NCI-H2029 treated with DMSO at 0.1 percent for 48 hours (cell line): ENCODE measurements at regions not wholly inside any gene's neighbourhood (a gene's known extent, or its start where the extent isn't known, plus 50 kb on each side); places are given as distances from the start of the nearest gene placed in this dataset.

Experiments used
- DNase-seq: peaks from one replicate; lab custom pipeline; 2025; lab: John Stamatoyannopoulos, UW

DNA sequence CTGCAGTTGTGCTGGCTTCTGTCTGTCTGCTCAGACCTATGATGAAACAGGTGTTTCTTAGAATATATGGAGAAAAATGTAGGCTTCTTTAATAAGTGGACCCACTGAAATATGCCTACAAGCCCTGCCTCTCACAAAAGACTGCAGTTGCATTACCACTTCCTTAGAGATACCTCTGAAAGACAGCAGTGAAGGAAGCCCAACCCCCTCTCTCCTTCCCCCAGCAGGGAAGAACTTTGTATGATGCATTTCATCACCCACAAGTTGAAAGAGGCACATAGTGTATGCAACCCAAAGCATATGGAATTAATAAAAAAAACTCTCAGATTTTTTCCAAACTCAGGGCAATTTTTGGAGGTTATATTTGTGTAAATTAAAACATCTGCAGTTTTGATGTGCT, 916.7 kb downstream of the TECRL start:
- no peak for DNase-seq

DNA sequence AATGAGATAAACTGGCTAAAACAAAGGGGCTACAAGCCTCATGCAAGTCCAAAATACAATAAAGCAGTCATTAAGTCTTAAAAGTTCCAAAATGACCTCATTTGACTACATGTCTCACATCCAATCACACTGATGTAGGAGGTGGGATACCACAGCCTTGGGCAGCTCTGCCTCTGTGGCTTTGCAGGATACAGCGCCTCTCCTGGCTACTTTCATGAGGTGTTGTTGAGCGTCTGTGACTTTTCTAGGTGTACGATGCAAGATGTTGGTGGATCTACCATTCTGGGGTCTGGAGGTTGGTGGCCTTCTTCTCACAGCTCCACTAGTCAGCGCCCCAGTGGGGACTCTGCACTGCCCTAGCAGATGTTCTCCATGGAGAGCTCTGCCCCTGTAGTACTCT, 944.9 kb downstream of the TECRL start:
- DNase-seq, result no peak

DNA sequence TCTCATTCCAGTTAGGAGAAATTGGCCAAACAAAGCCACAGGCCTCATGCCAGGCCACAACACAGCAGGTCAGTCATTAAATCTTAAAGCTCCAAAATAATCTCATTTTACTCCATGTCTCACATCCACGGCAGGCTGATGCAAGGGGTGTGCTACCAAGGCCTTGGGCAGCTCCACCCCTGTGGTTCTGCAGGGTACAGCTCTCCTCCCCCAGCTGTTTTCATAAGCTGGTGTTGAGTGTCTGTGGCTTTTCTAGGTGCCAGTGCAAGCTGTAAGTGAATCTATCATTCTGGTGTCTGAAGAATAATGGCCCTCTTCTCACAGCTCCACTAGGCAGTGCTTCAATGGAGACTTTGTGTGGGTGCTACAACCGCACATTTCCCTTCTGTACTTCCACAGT, 949.2 kb downstream of the TECRL start:
- no peak for DNase-seq

- no peak for DNase-seq
Observed at GRCh38 chr4:63459329-63459728, 949.9 kb downstream of the TECRL start.

DNA sequence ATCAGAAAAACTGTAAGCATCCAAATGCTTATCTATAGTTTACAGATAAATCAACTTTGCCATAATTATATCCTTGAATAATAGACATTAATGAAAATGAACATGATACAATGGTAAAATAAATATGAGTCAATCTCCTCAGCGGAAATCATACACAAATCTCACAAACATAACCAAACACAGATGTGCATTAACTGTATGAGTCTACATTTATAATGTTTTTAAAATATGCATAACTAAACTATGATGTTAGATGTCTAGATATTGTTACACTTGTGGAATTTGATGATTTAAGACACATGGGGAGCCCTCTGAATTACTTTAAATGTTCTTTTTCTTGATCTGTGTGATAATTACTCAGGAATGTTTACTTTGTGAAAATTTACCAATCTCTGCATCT, 951.2 kb downstream of the TECRL start:
- DNase-seq, result no peak

DNA sequence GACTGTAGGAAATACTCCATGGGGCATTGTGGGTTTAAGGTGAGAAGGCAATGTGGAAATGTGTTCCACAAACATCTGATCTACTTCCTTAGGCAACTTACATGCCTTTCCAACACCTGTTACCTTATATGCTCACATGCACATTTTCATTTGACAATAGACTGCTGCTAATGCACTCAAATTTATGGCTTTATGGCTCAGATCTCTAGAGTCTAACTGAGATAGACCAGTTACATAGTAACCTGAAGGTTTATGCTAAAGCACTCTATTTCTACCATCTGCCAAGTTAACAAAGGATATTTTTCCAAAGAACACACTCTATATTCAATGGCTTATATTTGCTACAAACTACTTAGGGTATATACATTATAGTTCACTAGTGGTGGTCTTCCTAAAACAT, 969.0 kb downstream of the TECRL start:
- no peak for DNase-seq

- no peak for DNase-seq
Observed at GRCh38 chr4:63430105-63430504, 979.1 kb downstream of the TECRL start.

DNA sequence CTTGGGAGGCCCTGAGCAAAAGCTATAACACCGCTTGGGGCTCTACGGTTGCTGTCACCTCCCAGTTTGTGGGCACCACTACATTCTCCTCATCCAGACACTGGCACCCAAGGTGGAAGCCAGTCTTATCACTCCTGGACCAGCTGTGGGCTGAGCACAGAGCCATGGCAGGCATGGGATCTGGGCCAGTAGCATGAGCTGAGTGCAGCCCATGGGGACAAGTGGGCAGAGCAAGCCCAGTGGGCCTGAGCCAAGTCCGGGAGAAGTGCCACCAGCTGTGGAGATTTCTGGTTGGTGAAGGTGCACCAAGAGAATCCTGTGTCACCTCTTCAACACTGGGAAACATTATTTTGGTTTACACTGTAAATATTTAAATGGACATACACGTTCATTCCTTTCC, 1013.0 kb downstream of the TECRL start:
- DNase-seq, result no peak

DNA sequence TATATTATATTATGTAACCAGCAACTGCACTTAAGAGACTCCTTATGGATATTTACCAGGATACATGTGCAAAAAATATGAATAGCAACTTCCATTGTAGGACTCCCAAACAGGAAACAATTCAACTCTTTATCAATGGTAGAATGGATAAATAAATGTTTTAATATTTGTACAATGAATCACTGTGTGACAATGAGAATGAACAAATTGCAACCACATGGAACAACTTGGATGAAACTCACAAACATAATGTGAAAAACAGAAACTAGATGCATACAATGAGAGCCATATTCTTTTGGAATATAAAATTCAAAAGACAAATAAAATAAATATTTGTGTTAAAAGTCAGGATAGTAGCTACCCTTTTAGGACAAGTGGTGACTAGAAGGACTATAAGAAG, 1015.7 kb downstream of the TECRL start:
- no peak for DNase-seq

GRCh38 chr4:63379750-63380522, 1029.3 kb downstream of the TECRL start:
- no peak for DNase-seq

- no peak for DNase-seq
Observed at GRCh38 chr4:63371001-63371400, 1038.2 kb downstream of the TECRL start.

DNA sequence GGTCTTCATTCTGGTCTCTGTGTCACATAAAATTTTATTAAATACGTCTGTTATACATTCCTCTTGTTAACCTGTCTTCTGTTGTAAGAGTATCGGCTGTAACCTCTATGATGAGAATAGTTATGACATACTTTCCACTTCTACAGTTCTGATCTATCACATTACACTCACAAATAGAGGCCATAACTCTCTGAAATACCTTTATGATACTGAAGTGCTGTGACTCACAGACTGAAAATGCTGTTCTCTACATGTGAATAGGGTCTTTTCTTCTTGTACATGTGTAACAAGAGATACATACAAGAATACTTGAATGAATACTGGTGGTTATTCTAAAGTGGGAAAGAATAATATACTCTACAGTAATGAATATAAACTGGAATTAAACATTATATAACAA, 1047.6 kb downstream of the TECRL start:
- DNase-seq, result no peak

- DNase-seq, result no peak
Observed at GRCh38 chr4:63361066-63361465, 1048.2 kb downstream of the TECRL start.

DNA sequence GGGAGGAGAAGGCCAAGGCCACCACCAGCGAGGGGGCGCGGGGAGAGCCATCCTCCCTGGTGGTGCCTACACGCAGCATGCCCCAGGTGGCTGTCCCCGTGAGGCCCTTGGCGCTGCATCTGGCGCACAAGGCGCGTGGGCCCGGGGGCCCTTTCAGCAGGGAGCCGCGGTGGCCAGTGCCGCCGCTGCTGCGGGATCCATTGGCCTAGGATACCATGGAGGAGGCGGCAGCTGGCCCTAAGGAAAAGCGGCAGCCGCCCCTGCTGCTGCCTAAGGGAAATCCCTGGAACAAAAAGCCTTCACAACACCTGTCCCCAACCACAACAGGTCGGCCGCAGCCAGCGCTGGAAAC, 1059.6 kb downstream of the TECRL start:
- no peak for DNase-seq

DNA sequence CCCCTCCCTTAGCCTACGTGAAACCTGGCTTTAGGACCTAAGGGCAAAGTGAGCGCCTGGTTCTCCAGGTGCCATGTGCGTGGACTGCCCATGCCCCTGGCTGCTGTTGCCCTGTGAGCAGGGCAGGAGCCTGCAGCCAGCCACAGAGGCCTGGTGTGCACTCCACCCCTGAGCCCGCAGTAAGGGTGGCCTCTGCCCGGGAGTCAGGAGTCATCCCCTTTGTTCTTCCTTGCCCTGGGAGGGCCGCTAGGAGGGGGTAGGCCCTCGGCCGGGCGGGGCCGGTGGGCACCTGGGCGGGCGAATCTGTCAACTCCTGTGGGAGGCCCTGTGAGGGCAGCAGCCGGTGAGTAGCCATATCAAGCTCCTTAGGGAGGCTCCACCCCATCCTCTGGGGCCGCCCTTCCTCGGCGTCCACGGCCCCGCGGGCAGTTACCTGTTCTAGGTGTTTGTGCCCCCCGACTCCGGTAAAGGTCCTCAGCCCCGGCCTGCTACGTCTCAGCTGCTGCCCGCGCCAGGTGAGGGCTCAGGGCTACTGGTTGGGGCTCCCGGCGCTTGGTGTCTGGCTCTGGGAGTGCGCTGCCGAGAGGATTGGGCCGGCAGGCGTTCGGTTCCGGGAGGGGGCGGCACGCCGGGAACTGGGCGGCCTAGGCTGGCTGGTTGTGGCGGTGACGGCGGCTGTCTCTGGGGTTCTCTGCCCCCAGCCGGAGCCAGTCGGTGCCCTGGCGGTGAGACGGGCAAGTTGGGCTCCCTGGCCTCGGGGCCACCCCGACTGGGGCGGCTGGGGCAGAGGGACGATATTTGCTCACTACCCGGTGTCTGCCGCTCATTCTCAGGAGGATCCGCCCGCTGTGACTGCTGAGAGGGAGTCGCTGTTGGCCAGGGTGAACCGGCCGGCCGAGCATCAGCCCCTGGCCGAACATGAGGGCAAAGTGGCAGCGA, 1060.2 kb downstream of the TECRL start:
- no peak for DNase-seq

- no peak for DNase-seq
Observed at GRCh38 chr4:63325140-63325539, 1084.1 kb downstream of the TECRL start.

- no peak for DNase-seq
Observed at GRCh38 chr4:63316633-63317032, 1092.6 kb downstream of the TECRL start.

- DNase-seq, result no peak
Observed at GRCh38 chr4:63315651-63316050, 1093.6 kb downstream of the TECRL start.

DNA sequence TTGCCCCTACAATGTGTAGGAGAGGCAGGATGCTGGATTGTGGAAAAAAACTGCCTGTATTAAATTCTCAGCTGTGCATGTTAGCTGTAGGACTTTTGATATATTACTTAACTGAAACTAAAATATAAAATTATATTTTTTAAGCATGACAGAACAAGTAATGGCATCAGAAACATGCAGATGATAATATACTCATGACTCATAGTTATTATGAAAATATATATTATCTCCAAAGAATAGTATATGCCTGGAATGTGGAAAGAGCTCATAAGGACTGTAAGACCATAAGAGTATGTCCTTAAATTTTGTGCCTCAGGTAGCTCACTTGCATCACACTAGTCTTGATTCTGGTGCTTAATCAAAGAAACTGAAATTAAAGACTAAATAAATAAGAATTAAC, 1100.6 kb downstream of the TECRL start:
- no peak for DNase-seq

GRCh38 chr4:63302792-63303191, 1106.5 kb downstream of the TECRL start:
- DNase-seq, result no peak

- no peak for DNase-seq
Observed at GRCh38 chr4:63302078-63302477, 1107.2 kb downstream of the TECRL start.

DNA sequence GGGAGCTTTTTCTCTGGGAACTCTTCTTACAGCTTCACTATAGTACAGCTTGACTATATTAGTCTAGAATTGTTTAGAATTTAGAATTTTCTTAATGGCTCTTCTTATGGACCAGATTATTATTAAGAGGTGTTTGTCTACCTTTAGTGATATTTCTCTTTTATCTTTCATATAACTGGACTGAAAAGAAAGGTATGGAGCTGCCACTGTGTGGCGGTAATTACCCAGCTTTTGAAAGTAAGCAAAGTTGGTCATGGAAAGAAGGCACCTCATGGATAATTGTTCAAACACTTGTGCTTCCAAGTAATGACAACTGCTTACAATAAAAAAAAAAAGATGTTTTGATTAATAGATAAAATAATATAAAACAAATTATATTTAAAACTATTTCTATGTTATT, 1112.5 kb downstream of the TECRL start:
- DNase-seq, result no peak

GRCh38 chr4:63275491-63275890, 1133.8 kb downstream of the TECRL start:
- DNase-seq, result no peak
